Hematopoietic multipotent progenitor cell treated with erythropoietin and hydrocortisone succinate and interleukin-3 and kit ligand, for 15 days (in vitro differentiated cells): ENCODE measurements at regions not wholly inside any gene's neighbourhood (a gene's known extent, or its start where the extent isn't known, plus 50 kb on each side); places are given as distances from the start of the nearest gene placed in this dataset.
A peak's percentile ranks its signal among the peaks of the same experiment; 100 is the strongest.
"Not testable (repeated sequence)": the region's sequence is repeated elsewhere in the genome, so short reads cannot be mapped to it uniquely, and the experiment has no call there.

Source experiments
- DNase-seq: peaks from one replicate; pipeline ENCODE4 v3.0.0-alpha.2; 2015; ENCODE audit warnings: low spot score

- DNase-seq, result no peak
These were observed 1163.0 kb downstream of the FAM181B start for GRCh38 chr11:81570669-81571068.

GRCh38 chr11:81569999-81570398 lies 1163.7 kb downstream of the FAM181B start:
- DNase-seq, result no peak

- DNase-seq, result no peak
These were observed 1164.7 kb downstream of the FAM181B start for GRCh38 chr11:81568918-81569317.

- no peak for DNase-seq
These were observed 1185.5 kb downstream of the FAM181B start for GRCh38 chr11:81548123-81548522.

GRCh38 chr11:81539806-81540205 lies 1193.9 kb downstream of the FAM181B start:
- DNase-seq, result not testable (repeated sequence)

- DNase-seq, result no peak
These were observed 1218.1 kb downstream of the FAM181B start for GRCh38 chr11:81515566-81515965.

GRCh38 chr11:81497202-81497804 lies 1236.4 kb downstream of the FAM181B start:
- peak; percentile 19 for DNase-seq

GRCh38 chr11:81496601-81497000 lies 1237.1 kb downstream of the FAM181B start:
- DNase-seq, result no peak

GRCh38 chr11:81495699-81496292 lies 1237.9 kb downstream of the FAM181B start:
- DNase-seq, result no peak

- no peak for DNase-seq
These were observed 1239.2 kb downstream of the FAM181B start for GRCh38 chr11:81494431-81494830.

- DNase-seq, result no peak
These were observed 1240.7 kb downstream of the FAM181B start for GRCh38 chr11:81492923-81493445.

GRCh38 chr11:81487109-81487508 lies 1246.6 kb downstream of the FAM181B start:
- DNase-seq, result no peak

GRCh38 chr11:81484196-81484595 lies 1249.5 kb downstream of the FAM181B start:
- DNase-seq, result no peak

GRCh38 chr11:81477277-81477676 lies 1256.4 kb downstream of the FAM181B start:
- no peak for DNase-seq

GRCh38 chr11:81476345-81476744 lies 1257.3 kb downstream of the FAM181B start:
- no peak for DNase-seq

GRCh38 chr11:81472646-81473045 lies 1261.0 kb downstream of the FAM181B start:
- no peak for DNase-seq

- no peak for DNase-seq
These were observed 1263.2 kb downstream of the FAM181B start for GRCh38 chr11:81470446-81470845.

- DNase-seq, result no peak
These were observed 1273.8 kb downstream of the FAM181B start for GRCh38 chr11:81459766-81460306.

- no peak for DNase-seq
These were observed 1284.0 kb downstream of the FAM181B start for GRCh38 chr11:81449588-81450156.

- no peak for DNase-seq
These were observed 1289.4 kb downstream of the FAM181B start for GRCh38 chr11:81444297-81444696.

- DNase-seq, result no peak
These were observed 1301.3 kb downstream of the FAM181B start for GRCh38 chr11:81432333-81432732.

GRCh38 chr11:81424822-81425221 lies 1308.8 kb downstream of the FAM181B start:
- DNase-seq, result no peak

- DNase-seq, result no peak
These were observed 1311.3 kb downstream of the FAM181B start for GRCh38 chr11:81422402-81422801.
